Psoas muscle (tissue), 7 donors: ENCODE measurements at regions not wholly inside any gene's neighbourhood (a gene's known extent, or its start where the extent isn't known, plus 50 kb on each side); places are given as distances from the start of the nearest gene placed in this dataset.

Experiments used
- ATAC-seq, 4 donors: fragments of 200-7000 bp; cut with Tn5 transposase; one replicate each; pipeline ENCODE4 v1.9.1; 2020; ENCODE audit warnings: moderate library complexity in 3 of 4, mild to moderate bottlenecking in 2 of 4
- DNase-seq, 2 donors: peaks; one replicate each; pipeline ENCODE4 v3.0.0-alpha.2; 2020
- H3K27ac ChIP-seq: fragments of 200-600 bp; one replicate; pipeline ENCODE4 v1.8.0; 2022
- H3K27me3 ChIP-seq, 3 donors: fragments of 200-600 bp in 1 of 3; one replicate each; pipeline versions ENCODE4 v1.6.1 to v1.8.0; 2013 to 2022; ENCODE audit warnings: low read length in 2 of 3, mild to moderate bottlenecking in 2 of 3, moderate library complexity in 1 of 3; ENCODE audit not compliant: insufficient read depth in 3 of 3
- H3K36me3 ChIP-seq, 2 donors: fragments of 200-600 bp in 1 of 2; one replicate each; pipeline versions ENCODE4 v1.6.1 to v1.8.0; 2013 to 2022; ENCODE audit warnings: low read depth in 1 of 2, mild to moderate bottlenecking in 1 of 2, moderate library complexity in 1 of 2; ENCODE audit not compliant: insufficient read depth in 1 of 2
- H3K4me1 ChIP-seq: fragments of 200-600 bp; one replicate; pipeline ENCODE4 v1.8.0; 2022
- H3K4me3 ChIP-seq: fragments of 200-600 bp; one replicate; pipeline ENCODE4 v1.8.0; 2022; ENCODE audit warnings: mild to moderate bottlenecking
- H3K9me3 ChIP-seq: fragments of 200-600 bp; one replicate; pipeline ENCODE4 v1.8.0; 2022
- WGBS, 3 donors: extraction: QIAGEN DNeasy Blood & Tissue Kit; methylation state at CpG; one replicate each; pipeline versions ENCODE4 v1.1.6 to v1.1.7; 2013; 5-methylcytosine and 5-hydroxymethylcytosine counted together
- intact Hi-C, 2 donors: fragments of 100-400 bp; cut with DNase I; formaldehyde crosslinking; loops; one replicate each; pipeline versions ENCODE4 v1.11.0 to v1.14.2; 2022
- TF ChIP-seq, protein P1 (sequence below): fragments of 200-600 bp; IDR thresholded peaks from one replicate; pipeline ENCODE4 v1.8.0; 2022; ENCODE audit warnings: antibody characterized with exemption
- donor health status: healthy with polysubstance abuse.
- donor health status: DM: no; HTN: no; CAD: no; lungs with moderate emphysema.
- donor health status: Bipolar disorder and iron deficiency.
- donor health status: healthy.
- donor health status: DM: yes; HTN: yes; CAD: no.
- donor health status: DM: no; HTN: no; CAD: no.
- donor health status: DM: yes; HTN: yes; CAD: no.

- H3K27me3 ChIP-seq, result no peaks in the 10 kb centered on the region
- intact Hi-C loops, result no loop called here
- WGBS, 3 donors, result 68 to 75% (median 71%) methylated on average over 1 of the region's 1 CpG
These were observed 213.1 kb downstream of the TRAM1L1 start for GRCh38 chr4:116872308-116872707.

GRCh38 chr4:116870686-116871085 lies 214.7 kb downstream of the TRAM1L1 start:
- no peaks in the 10 kb centered on the region for H3K27me3 ChIP-seq
- H3K4me1 ChIP-seq, result no peaks in the 10 kb centered on the region
- no peak overlapping the region for H3K4me3 ChIP-seq
- DNase-seq (no peak), ATAC-seq (no peak)
- WGBS, 3 donors, result 11 to 20% (median 16%) methylated on average over 3 of the region's 3 CpGs
- no peaks in the 10 kb centered on the region for H3K36me3 ChIP-seq
- TF ChIP-seq, protein P1, sequence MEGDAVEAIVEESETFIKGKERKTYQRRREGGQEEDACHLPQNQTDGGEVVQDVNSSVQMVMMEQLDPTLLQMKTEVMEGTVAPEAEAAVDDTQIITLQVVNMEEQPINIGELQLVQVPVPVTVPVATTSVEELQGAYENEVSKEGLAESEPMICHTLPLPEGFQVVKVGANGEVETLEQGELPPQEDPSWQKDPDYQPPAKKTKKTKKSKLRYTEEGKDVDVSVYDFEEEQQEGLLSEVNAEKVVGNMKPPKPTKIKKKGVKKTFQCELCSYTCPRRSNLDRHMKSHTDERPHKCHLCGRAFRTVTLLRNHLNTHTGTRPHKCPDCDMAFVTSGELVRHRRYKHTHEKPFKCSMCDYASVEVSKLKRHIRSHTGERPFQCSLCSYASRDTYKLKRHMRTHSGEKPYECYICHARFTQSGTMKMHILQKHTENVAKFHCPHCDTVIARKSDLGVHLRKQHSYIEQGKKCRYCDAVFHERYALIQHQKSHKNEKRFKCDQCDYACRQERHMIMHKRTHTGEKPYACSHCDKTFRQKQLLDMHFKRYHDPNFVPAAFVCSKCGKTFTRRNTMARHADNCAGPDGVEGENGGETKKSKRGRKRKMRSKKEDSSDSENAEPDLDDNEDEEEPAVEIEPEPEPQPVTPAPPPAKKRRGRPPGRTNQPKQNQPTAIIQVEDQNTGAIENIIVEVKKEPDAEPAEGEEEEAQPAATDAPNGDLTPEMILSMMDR, result no peak
- intact Hi-C loops, result no loop called here
- H3K9me3 ChIP-seq, result no peaks in the 10 kb centered on the region
- H3K27ac ChIP-seq, result no peak overlapping the region

More at GRCh38 chr4:116872308-116872707, 213.1 kb downstream of the TRAM1L1 start:
- Histone ChIP-seq H3K4me1 (no peaks in the 10 kb centered on the region), H3K36me3 (no peaks in the 10 kb centered on the region), H3K9me3 (no peaks in the 10 kb centered on the region), H3K27ac (no peak overlapping the region), H3K4me3 (no peak overlapping the region)
- TF ChIP-seq, protein P1, result no peak
- ATAC-seq (no peak), DNase-seq (no peak)

DNA sequence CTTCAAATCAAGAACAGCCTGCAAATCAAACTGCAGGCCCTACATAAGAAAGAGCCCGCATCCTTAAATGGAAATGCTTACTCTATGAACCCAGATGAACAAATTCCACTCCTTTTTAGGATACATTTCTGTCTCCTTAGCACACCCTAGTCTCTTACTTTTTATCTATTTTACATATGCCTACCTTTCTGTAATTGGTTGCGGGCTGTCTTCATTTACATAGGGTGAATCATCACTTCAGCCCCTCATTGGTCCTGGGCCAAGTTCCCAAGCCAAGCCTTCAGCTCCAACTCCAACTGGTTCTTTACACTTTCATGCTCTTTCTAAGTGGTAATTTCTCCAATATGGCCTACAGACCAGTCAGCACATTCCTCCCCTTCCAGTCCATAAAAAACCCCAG lies 219.3 kb downstream of the TRAM1L1 start:
- H3K4me3 ChIP-seq, result no peak overlapping the region
- 80% methylated on average over 2 of the region's 2 CpGs for WGBS, 3 donors
- no peaks in the 10 kb centered on the region for H3K36me3 ChIP-seq
- DNase-seq (no peak), ATAC-seq (no peak)
- H3K27me3 ChIP-seq, result no peaks in the 10 kb centered on the region
- no peaks in the 10 kb centered on the region for H3K9me3 ChIP-seq
- no peaks in the 10 kb centered on the region for H3K4me1 ChIP-seq
- H3K27ac ChIP-seq, result no peak overlapping the region
- TF ChIP-seq, protein P1, result no peak
- intact Hi-C loops, result no loop called here

- Histone ChIP-seq H3K36me3 (no peaks in the 10 kb centered on the region), H3K4me1 (no peaks in the 10 kb centered on the region), H3K9me3 (no peaks in the 10 kb centered on the region), H3K27me3 (no peaks in the 10 kb centered on the region), H3K4me3 (no peak overlapping the region), H3K27ac (no peak overlapping the region)
- ATAC-seq (no peak), DNase-seq (no peak)
- intact Hi-C loops, result no loop called here
- TF ChIP-seq, protein P1, result no peak
- 77 to 85% (median 82%) methylated on average over 1 of the region's 1 CpG for WGBS, 3 donors
These were observed 222.8 kb downstream of the TRAM1L1 start for GRCh38 chr4:116862592-116862991.

- DNase-seq (no peak), ATAC-seq (no peak)
- no peak overlapping the region for H3K27ac ChIP-seq
- H3K36me3 ChIP-seq, result no peaks in the 10 kb centered on the region
- 87 to 93% (median 88%) methylated on average over 1 of the region's 1 CpG for WGBS, 3 donors
- no peaks in the 10 kb centered on the region for H3K9me3 ChIP-seq
- intact Hi-C loops, result no loop called here
- H3K27me3 ChIP-seq, result no peaks in the 10 kb centered on the region
- H3K4me1 ChIP-seq, result no peaks in the 10 kb centered on the region
- TF ChIP-seq, protein P1, result no peak
- H3K4me3 ChIP-seq, result no peak overlapping the region
These were observed 224.5 kb downstream of the TRAM1L1 start for GRCh38 chr4:116860891-116861290.
